ENCODE measurements at regions not wholly inside any gene's neighbourhood (a gene's known extent, or its start where the extent isn't known, plus 50 kb on each side); places are given as distances from the start of the nearest gene placed in this dataset.

- Histone ChIP-seq H3K9ac (ENCODE audit: insufficient read depth, low read depth, low read length) (no peak overlapping the region), H2AFZ (ENCODE audit: low read length) (no peak overlapping the region), H3K27ac (ENCODE audit: extremely low read length, insufficient read depth, low read length) (no peak overlapping the region), H3K36me3 (replicated peaks in 1 of 2; ENCODE audit: control insufficient read depth in 1 of 2, insufficient read depth in 2 of 2, low read length in 2 of 2) (no peaks in the 10 kb centered on the region), H3K79me2 (ENCODE audit: insufficient read depth, low read length) (no peaks in the 10 kb centered on the region), H3K4me1 (ENCODE audit: insufficient read depth, low read length) (no peaks in the 10 kb centered on the region), H3K4me2 (ENCODE audit: low read depth, low read length) (no peak overlapping the region), H3K27me3 (ENCODE audit: control insufficient read depth in 1 of 2, insufficient read depth in 2 of 2, low read length in 2 of 2) (no peaks in the 10 kb centered on the region), H3K9me3 (ENCODE audit: low read length) (no peaks in the 10 kb centered on the region), H4K20me1 (ENCODE audit: insufficient read depth, low read length) (no peaks in the 10 kb centered on the region), H3K4me3 (replicated peaks in 1 of 3; ENCODE audit: insufficient read depth in 1 of 3, low read depth in 2 of 3, low read length in 3 of 3) (no peak overlapping the region)
- ATAC-seq (no peak), FAIRE-seq (no peak), DNase-seq (ENCODE audit: low spot score) (no peak)
- intact Hi-C loops (cut with micrococcal nuclease; ENCODE audit: unreplicated experiment) (no loop called here), in situ Hi-C loops (cut with HindIII; ENCODE audit: extremely low pct_ligation_motif_present, low pct_unique_long_range_greater_than_20kb) (no loop called here)
- CTCF ChIA-PET (ENCODE audit: low intra/inter-chr PET ratio, low total read pairs) = no interaction called here
- TF ChIP-seq, protein P1, sequence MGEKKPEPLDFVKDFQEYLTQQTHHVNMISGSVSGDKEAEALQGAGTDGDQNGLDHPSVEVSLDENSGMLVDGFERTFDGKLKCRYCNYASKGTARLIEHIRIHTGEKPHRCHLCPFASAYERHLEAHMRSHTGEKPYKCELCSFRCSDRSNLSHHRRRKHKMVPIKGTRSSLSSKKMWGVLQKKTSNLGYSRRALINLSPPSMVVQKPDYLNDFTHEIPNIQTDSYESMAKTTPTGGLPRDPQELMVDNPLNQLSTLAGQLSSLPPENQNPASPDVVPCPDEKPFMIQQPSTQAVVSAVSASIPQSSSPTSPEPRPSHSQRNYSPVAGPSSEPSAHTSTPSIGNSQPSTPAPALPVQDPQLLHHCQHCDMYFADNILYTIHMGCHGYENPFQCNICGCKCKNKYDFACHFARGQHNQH (CRISPR knock-in tag; IDR thresholded peaks at IDR 0.05) = no peak
- TF ChIP-seq EEA1 (CRISPR knock-in tag; IDR thresholded peaks at IDR 0.05; ENCODE audit: borderline replicate concordance) = no peak
- TF ChIP-seq, protein P2, sequence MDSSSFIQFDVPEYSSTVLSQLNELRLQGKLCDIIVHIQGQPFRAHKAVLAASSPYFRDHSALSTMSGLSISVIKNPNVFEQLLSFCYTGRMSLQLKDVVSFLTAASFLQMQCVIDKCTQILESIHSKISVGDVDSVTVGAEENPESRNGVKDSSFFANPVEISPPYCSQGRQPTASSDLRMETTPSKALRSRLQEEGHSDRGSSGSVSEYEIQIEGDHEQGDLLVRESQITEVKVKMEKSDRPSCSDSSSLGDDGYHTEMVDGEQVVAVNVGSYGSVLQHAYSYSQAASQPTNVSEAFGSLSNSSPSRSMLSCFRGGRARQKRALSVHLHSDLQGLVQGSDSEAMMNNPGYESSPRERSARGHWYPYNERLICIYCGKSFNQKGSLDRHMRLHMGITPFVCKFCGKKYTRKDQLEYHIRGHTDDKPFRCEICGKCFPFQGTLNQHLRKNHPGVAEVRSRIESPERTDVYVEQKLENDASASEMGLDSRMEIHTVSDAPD (CRISPR knock-in tag; IDR thresholded peaks at IDR 0.05) = no peak
- TF ChIP-seq MTA1 (CRISPR knock-in tag; IDR thresholded peaks at IDR 0.05; ENCODE audit: borderline replicate concordance) = no peak
- TF ChIP-seq TBP (CRISPR knock-in tag; IDR thresholded peaks at IDR 0.05) = no peak
- no peak for TF ChIP-seq MTF1 (CRISPR knock-in tag; IDR thresholded peaks at IDR 0.05)
- POLR2A ChIA-PET = no interaction called here
- no TSS peak for BruUV-seq (replicated peaks)
- WGBS (ENCODE audit: low lambda C conversion rate) = 2% methylated on average over 3 of the region's 3 CpGs
These were observed 173.3 kb upstream of the ZNF804B start for GRCh38 chr7:88586219-88586618.

DNA sequence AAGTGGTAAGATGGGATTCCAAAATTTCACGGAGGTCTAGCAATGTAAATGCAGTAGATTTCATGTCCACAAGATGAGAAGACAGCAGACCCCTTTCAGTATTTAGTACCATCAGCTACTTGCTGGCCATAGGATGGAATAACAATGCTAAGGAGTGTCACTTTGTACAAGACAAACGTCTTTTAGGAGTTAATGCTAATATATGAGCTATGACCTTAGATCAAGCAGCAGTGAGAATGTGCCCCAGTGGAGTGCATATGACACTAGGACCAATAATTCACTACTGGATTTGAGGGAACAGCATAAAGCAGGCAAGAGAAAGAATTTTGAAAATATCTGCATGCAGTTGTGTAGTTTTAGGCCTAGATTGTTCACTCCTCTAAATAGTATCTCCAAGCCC is 182.8 kb upstream of the ZNF804B start:
- H3K27me3 ChIP-seq (ENCODE audit: control insufficient read depth in 1 of 2, insufficient read depth in 2 of 2, low read length in 2 of 2) = no peaks in the 10 kb centered on the region
- POLR2A ChIA-PET = no interaction called here
- intact Hi-C loops (cut with micrococcal nuclease; ENCODE audit: unreplicated experiment) = no loop called here

More for the DNA sequence above, 182.8 kb upstream of the ZNF804B start:
- BruUV-seq (replicated peaks) = no TSS peak
- TF ChIP-seq POLR2G (IDR thresholded peaks at IDR 0.05; ENCODE audit: low read depth, low read length) (no peak), FOSL1 (CRISPR knock-in tag; IDR thresholded peaks at IDR 0.05; ENCODE audit: borderline replicate concordance) (no peak), ZNF557 (CRISPR knock-in tag; IDR thresholded peaks at IDR 0.05) (no peak), CEBPB (IDR thresholded peaks at IDR 0.05; ENCODE audit: borderline replicate concordance, low read depth, low read length) (no peak), HNRNPL (IDR thresholded peaks at IDR 0.05; ENCODE audit: low read depth, low read length) (no peak), GABPA (IDR thresholded peaks at IDR 0.05; ENCODE audit: low read depth, low read length) (no peak), GABPA (CRISPR knock-in tag; IDR thresholded peaks at IDR 0.05; ENCODE audit: low read depth) (no peak), KMT2B (CRISPR knock-in tag; IDR thresholded peaks at IDR 0.05) (no peak)
- no peak overlapping the region for H3K9ac ChIP-seq (ENCODE audit: insufficient read depth, low read depth, low read length)
- no peak overlapping the region for H3K4me2 ChIP-seq (ENCODE audit: low read depth, low read length)
- ATAC-seq = no peak
- no peaks in the 10 kb centered on the region for H3K4me1 ChIP-seq (ENCODE audit: insufficient read depth, low read length)
- H3K9me3 ChIP-seq (ENCODE audit: low read length) = no peaks in the 10 kb centered on the region
- no peaks in the 10 kb centered on the region for H4K20me1 ChIP-seq (ENCODE audit: insufficient read depth, low read length)
- in situ Hi-C loops (cut with HindIII; ENCODE audit: extremely low pct_ligation_motif_present, low pct_unique_long_range_greater_than_20kb) = no loop called here
- no peaks in the 10 kb centered on the region for H3K36me3 ChIP-seq (replicated peaks in 1 of 2; ENCODE audit: control insufficient read depth in 1 of 2, insufficient read depth in 2 of 2, low read length in 2 of 2)
- FAIRE-seq = no peak
- no peak overlapping the region for H3K4me3 ChIP-seq (replicated peaks in 1 of 3; ENCODE audit: insufficient read depth in 1 of 3, low read depth in 2 of 3, low read length in 3 of 3)
- DNase-seq (ENCODE audit: low spot score) = no peak
- no peak overlapping the region for H3K27ac ChIP-seq (ENCODE audit: extremely low read length, insufficient read depth, low read length)
- no peaks in the 10 kb centered on the region for H3K79me2 ChIP-seq (ENCODE audit: insufficient read depth, low read length)
- WGBS (ENCODE audit: low lambda C conversion rate) = 0% methylated on average over 2 of the region's 2 CpGs
- no peak overlapping the region for H2AFZ ChIP-seq (ENCODE audit: low read length)
- CTCF ChIA-PET (ENCODE audit: low intra/inter-chr PET ratio, low total read pairs) = no interaction called here
